HG03108 (cell line): ENCODE measurements at regions not wholly inside any gene's neighbourhood (a gene's known extent, or its start where the extent isn't known, plus 50 kb on each side); places are given as distances from the start of the nearest gene placed in this dataset.

ENCODE experiments used
- ATAC-seq: cut with Tn5 transposase; IDR thresholded peaks from one replicate; pipeline ENCODE4 v1.9.1; 2021; ENCODE audit warnings: moderate library complexity; ENCODE audit not compliant: unreplicated experiment

GRCh38 chr3:147582642-147583041, 173.5 kb downstream of the ZIC1 start:
- no peak for ATAC-seq

DNA sequence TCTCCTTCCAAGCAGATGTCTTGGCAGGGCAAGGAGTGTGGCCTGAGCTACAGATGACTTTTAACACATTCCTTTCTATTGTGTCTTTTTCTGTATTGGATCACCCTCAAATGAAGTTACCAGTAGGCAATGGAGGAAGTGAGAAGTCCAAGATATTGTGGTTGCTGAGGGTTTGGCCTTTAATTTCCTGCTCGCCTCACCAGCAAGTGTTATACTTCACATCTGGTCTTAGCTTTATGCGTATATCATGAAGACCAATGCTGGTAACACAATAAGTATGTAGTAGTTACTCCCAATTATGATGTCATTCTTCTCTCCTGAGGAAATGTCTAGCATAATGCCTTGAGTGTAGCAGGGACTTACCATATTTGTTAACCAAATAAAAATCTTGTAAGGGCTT, 179.9 kb downstream of the ZIC1 start:
- no peak for ATAC-seq

DNA sequence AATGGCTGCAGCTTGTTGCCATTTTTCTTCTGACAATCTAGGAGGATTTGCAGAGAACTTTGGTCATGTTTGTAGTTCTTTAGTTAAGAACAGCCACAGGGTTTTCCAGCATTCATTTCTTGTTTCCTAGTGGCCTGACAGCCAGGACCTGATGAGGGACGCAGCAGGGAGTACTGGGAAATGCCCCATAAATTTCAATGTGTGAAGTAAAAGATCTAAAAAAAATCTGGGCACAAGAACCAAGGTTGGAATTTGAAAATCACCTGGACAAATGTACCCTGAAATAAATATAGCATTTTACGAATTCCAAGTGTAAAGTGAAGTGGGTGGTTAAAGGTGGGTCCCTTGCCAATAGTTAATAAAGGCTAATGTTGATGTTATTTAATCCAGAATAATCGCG, 195.0 kb downstream of the ZIC1 start:
- ATAC-seq = no peak

DNA sequence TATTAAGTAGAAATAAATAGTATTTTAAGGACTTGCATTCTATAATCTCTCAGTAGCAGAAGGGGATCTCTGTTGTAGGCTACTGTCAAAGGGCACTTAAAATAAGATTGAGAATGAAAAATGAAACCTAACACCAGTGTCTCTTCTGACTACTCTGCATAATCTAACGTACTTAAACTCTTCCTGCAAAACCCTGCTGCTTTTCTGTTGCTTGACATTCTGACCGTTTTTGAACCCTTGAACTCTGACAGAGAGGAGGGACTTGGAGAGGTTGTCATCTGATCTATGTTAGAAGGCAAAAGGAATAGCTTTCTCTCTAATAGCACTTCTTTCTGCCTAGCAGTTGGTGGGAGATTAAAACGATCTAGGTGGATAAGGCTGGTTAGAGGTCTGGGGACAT, 204.6 kb downstream of the ZIC1 start:
- no peak for ATAC-seq

DNA sequence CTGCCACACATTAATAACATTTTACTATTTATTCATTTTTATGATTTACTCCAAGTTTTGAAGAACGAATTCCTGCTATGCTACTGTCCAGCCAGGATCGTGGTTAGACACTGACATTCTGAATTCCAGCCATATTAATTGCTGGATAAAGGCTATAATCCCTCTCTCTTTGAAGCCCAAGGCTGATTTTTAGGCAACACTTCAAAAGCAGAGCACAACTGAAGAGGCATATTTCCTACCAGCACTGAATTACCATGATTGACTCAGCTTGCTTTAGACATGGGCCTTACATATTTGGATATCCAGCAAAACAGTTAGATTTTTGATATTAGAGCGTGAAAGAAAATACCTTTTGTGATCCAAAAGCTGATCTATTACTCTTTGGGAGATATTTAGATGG, 205.0 kb downstream of the ZIC1 start:
- no peak for ATAC-seq

GRCh38 chr3:147615035-147615434, 205.9 kb downstream of the ZIC1 start:
- ATAC-seq = no peak

DNA sequence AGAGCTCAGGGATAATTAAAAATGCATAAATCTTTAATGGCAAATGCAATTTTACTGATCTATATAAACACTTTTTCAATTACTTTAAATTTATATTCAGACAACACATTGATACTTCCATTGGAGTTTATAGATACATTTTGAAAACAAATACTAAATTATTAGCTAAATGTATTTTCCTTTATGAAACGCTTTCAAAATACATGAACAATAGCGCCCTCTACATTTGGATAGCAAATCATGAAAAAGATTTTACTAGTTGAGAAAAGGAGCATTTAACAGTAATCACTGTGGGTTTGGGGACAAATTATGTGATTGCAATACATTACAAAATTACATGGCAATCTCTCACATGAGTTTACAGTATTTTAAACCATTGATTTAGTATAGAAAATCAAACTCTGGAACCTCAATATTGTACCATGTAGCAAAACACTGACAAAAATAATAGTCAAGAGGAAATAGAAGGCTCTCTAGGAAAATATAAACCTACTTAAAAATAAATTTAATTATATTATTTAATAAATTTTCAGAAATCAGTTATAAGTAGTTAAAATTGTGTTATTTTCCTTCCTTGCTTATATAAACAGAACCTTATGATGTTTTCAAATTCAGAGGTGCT, 207.9 kb downstream of the ZIC1 start:
- no peak for ATAC-seq

DNA sequence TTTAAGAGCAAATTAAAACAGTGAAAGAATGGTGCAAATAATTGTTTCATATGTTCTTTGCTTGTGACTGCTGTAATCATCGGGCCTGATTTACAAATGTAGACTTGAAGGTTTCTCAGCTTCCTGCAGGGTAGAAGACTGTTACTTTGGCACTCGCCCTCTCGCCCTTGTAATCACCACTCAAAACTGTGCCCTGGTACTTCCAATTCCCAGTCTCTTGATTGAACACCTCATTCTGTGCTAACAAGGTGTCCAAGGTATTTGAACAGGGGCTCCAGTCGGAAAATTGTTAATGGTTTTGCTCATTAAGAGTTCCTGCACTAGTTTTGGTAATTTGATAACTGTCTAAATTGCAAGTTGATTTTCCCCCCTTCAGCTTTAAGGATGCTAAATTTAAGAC, 209.5 kb downstream of the ZIC1 start:
- no peak for ATAC-seq

DNA sequence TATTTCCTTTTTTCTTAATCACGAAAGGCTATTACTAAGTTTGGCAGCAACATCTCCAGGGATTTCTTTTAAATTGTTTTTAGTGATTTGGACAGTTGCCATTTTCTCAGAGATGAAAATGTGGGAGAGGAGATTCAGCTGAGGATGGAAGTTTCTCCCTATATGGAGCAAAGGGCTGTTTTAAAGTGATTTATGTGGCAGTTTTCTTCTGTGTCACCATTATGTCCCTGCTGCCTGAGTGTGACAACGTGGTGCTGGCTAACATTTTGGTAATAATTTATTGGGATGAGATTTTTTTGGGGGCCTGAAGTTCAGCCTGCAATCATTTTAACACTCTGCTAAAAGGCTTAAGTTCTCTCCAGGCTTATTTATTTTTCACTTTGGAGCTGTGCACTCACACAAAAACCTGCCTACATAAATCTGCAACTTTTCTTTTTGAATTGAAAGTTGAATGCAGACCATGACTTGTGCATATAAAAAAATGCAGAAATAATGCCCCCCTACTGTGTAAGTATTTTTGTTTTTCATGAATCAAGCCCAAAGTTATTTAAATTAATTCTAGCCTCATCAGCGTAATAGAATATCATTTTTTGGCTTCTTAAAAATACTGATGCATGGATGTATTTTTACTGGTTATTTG, 210.9 kb downstream of the ZIC1 start:
- no peak for ATAC-seq

- ATAC-seq = no peak
Measured at GRCh38 chr3:147620906-147621305, 211.7 kb downstream of the ZIC1 start.

DNA sequence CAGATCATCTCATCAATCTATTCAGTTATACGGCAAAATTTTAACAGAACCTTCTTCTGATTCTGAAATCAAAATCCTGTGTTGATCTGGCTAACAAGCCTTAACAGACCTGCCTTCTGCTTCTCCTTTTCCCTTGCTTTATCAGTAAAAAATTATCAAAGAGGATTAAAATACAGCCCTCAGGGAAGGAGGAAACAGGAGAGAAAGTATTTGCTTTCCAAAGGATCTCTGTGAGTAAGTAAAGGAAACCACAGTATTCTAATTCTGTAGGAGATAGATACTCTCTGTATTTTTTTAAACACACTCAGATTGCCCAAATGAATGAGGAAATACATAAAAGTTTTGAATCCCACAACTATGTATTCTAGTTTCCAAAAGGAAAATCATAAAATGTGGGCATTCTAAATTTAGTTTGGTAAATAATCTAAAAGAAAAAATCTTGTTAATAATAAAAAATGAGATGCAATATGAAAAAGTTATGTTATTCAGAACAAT, 221.8 kb downstream of the ZIC1 start:
- no peak for ATAC-seq

DNA sequence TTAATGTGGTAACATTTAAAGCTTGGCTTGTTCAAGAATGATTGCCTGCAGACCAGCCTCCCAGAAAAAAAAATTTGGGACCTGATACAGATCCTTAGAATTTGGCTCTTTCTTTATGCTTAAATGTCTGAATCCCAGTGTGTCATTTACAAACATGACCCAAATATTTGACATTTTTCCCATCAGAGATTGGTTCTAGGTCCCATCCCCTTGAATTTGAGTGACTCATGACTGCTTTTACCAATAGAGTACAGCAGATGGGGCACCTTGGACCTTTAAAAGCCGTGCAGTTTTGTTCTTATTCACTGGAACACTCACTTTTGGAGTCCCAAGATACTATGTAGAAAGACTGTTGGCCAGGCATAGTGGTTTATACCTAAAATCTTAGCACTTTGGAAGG, 231.6 kb downstream of the ZIC1 start:
- no peak for ATAC-seq

- ATAC-seq = no peak
Measured at GRCh38 chr3:147645761-147646160, 236.6 kb downstream of the ZIC1 start.

DNA sequence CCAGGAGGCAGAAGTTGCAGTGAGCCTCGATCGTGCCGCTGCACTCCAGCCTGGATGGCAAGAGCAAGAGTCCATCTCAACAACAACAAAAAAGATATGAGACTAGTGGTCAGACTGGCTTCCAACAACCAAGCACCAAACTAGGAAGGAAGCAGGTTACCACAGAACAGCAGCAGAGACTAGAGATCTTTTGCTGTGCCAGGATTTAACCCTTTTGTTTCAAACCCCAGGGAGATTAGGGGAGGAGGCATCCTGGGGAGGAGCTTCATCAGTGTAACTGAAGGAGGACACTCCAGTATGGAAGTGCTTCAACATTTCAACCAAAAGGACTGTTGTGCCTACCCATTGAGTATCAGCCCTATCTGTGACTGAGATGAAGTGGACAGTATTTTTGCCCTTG, 240.3 kb downstream of the ZIC1 start:
- no peak for ATAC-seq

DNA sequence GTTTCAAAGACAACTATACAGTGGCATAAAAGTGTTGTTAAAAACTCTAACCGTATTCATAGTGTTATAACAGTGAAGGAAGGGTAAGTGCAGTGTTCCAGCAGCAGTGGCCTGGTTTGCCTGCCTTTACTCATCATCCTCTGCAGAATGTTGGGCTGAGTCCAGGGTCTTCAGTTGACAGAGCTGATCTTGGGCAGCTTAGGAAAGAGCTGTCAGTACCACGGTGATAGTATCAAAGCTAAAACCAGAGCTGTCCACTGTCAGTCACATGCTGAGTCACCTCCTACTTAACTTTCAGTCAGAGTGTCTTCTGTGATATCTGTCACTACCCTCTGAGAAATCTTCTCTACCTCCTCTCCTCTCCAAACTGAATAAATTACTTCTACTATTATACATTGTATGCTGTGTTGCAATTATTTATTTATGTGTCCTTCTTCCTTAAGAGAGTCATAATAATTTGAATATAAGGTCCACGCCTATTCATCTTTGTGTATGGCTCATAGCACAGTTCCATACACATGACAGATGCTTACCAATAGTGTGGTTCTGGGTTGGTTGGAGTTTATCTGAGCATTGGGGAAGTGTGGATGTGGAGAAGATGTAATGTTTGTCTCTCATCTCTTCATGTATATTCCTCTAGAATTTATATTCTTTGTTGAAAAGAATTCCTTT, 242.1 kb downstream of the ZIC1 start:
- ATAC-seq = no peak

DNA sequence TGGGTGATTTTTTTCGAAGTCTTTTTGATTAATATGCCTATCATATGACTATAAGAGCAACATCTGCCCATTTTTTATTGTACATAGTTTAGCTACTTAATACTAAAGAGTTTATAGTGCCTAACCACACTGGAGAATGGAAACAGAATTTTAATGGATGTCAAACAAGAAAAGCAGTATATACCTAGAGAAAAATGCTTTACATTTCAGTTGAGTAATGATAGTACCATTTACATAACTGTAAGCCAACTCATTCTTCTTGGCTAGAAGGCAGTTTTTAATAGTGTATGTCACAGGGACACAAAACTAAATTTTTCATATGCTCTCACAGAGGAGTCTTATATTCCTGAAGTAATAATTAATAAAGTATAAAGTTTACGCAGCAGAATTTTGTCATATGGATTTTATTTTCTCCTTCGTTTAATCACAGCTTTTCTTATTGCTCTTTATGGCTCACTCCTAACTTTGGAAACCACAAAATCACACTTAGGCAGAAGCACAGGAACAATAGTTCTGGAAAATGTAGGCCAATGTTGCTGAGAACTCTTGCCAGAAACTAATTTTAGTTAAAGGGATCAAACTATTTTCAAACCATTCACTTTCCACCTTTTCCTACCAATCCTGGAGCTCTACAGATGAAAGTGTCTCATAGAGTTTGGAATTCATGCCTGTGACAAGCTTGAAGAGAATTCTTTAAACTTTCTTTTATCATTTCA, 243.6 kb downstream of the ZIC1 start:
- no peak for ATAC-seq

GRCh38 chr3:147653367-147653923, 244.3 kb downstream of the ZIC1 start:
- ATAC-seq = no peak

DNA sequence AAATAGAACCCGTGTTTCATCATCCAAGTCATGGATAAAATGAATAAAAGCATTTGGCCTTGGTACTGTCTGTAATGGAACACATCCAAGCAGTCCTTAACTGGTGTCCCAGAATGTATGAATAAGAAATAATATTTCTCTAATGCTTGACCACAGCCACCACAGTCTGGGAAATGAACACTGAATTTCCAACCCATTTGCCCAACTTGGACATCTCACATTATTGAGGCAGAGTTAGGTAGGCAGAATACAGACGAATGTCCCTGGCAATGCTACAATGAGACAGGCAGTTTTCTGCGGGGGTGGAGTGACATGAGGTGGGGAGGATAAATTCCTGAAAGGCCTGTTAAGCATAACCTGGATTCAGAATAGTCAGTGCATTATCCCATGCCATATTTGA, 245.7 kb downstream of the ZIC1 start:
- no peak for ATAC-seq

DNA sequence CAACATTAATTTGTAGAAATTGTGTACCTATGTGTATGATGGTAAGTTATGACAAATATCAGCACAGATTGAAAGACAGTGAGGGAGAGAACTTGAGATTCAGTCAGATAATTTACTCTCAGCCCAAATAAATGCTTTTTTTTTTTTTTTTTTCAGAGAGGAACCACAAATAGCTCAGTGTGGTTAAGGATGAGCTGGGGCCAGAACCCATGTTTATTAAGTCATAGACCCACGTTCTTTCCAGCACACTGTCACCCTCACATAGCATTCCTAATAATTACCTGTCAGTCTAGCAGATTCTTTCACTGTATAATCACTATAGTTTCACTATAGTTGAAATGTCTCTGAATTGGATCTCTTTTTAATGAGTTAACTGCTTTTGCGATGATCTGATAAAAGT, 246.1 kb downstream of the ZIC1 start:
- ATAC-seq = no peak

DNA sequence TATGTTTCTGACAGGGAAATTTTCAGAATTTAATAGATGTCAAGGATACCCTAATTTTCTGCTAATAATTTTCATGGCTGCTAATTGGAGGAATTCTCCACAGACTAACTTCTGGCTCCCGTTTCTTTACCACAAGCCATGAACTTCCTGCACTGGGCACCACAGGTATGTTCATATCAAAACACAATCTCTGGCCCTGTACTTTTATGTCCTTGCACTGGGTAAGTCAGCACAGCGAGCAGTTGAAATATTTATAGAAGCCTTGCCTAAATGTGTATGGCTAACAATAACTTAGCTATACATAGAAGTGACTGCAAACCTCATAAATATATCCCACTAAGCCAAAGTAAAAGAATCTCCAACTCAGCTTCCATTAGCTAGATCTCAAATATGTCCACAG, 246.9 kb downstream of the ZIC1 start:
- ATAC-seq = no peak

DNA sequence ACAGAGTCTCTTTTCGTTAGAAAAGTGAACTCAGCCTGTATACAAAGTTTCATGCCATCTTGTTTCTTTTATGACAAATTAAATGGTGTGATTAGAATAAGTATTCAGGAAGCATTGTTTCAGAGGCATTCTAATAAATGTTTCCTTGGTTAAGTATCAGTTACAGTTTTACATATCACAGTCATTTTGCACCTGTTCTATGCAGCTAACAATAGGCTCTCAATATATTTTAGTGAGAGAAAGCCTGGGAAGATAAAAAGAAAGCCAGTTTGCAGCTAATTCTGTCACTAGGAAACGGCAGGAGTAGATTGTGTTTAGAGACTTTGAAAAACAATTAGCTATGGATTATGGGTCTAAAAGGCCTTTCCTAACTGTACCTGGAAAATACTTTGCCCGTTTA, 252.8 kb downstream of the ZIC1 start:
- no peak for ATAC-seq
